IMR-90 (cell line): ENCODE measurements at regions not wholly inside any gene's neighbourhood (a gene's known extent, or its start where the extent isn't known, plus 50 kb on each side); places are given as distances from the start of the nearest gene placed in this dataset.

Experiments used
- CTCF ChIP-seq: conservative IDR thresholded peaks from 2 replicates; pipeline ENCODE4 v1.5.1; 2012; ENCODE audit warnings: mild to moderate bottlenecking, low read depth, low read length, improper control_type of control experiment
- MAFK ChIP-seq: IDR thresholded peaks from 2 replicates; pipeline ENCODE4 v1.6.1; 2012; ENCODE audit warnings: low read depth, low read length, improper control_type of control experiment
- MXI1 ChIP-seq: IDR thresholded peaks from 2 replicates; pipeline ENCODE4 v1.6.1; 2012; ENCODE audit warnings: low read depth, mild to moderate bottlenecking, low read length, moderate library complexity, borderline replicate concordance
- RCOR1 ChIP-seq: IDR thresholded peaks from 2 replicates; pipeline ENCODE4 v1.6.1; 2012; ENCODE audit warnings: mild to moderate bottlenecking, low read length, improper control_type of control experiment; ENCODE audit not compliant: insufficient replicate concordance

- TF ChIP-seq CTCF (no peak), MAFK (no peak), MXI1 (no peak), RCOR1 (no peak)
Measured at GRCh38 chr1:234750922-234751627, 141.1 kb upstream of the IRF2BP2 start.
